ENCODE measurements at regions not wholly inside any gene's neighbourhood (a gene's known extent, or its start where the extent isn't known, plus 50 kb on each side); places are given as distances from the start of the nearest gene placed in this dataset.

DNA sequence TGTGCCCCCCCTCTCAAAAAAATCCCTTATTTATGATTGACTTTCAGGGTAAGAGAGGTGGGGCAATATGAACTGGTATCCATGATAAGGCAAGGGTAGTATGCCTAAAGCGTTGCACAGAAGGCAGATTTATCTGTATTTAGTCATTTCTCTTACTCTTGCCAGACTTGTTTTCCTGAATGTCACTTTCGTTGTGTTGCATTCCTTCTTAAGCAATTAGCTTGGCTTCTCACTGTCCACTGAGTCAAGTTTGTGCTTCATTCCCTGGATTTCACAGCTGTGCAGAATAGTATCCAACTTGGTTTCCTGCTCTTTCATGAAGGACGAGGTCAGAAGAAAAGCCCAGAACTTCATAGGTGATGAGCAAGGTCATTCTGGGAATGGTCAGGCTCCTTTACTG lies 301.5 kb upstream of the ACTBL2 start:
- no peak overlapping the region for H3K9ac ChIP-seq (ENCODE audit: extremely low read depth, low read length, poor library complexity, severe bottlenecking)
- Mint-ChIP-seq H3K9me3 (no peaks in the 10 kb centered on the region), H3K4me3 (no peak overlapping the region), H3K4me1 (peaks cover 9% of the 10 kb centered on the region), H3K27ac (no peak overlapping the region), H3K27me3 (ENCODE audit: insufficient read depth) (peaks cover 19% of the 10 kb centered on the region), H3K36me3 (ENCODE audit: low read depth) (no peaks in the 10 kb centered on the region)
- H3K9me3 ChIP-seq (ENCODE audit: control insufficient read depth, low read length): no peaks in the 10 kb centered on the region
- peaks cover 9% of the 10 kb centered on the region for H3K4me1 ChIP-seq (ENCODE audit: control insufficient read depth, insufficient read depth, low read length)
- TF ChIP-seq, protein P1, sequence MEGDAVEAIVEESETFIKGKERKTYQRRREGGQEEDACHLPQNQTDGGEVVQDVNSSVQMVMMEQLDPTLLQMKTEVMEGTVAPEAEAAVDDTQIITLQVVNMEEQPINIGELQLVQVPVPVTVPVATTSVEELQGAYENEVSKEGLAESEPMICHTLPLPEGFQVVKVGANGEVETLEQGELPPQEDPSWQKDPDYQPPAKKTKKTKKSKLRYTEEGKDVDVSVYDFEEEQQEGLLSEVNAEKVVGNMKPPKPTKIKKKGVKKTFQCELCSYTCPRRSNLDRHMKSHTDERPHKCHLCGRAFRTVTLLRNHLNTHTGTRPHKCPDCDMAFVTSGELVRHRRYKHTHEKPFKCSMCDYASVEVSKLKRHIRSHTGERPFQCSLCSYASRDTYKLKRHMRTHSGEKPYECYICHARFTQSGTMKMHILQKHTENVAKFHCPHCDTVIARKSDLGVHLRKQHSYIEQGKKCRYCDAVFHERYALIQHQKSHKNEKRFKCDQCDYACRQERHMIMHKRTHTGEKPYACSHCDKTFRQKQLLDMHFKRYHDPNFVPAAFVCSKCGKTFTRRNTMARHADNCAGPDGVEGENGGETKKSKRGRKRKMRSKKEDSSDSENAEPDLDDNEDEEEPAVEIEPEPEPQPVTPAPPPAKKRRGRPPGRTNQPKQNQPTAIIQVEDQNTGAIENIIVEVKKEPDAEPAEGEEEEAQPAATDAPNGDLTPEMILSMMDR (conservative IDR thresholded peaks at IDR 0.05): no peak
- WGBS, 2 experiments (ENCODE audit: insufficient coverage in 1 of 2, insufficient read length in 1 of 2): 93 to 98% methylated on average over 3 of the region's 3 CpGs
- no peaks in the 10 kb centered on the region for H3K36me3 ChIP-seq (ENCODE audit: control insufficient read depth, insufficient read depth, low read length)
- H3K4me3 ChIP-seq (ENCODE audit: low read length): no peak overlapping the region
- H3K27ac ChIP-seq (ENCODE audit: low read depth, low read length): no peak overlapping the region
- peaks cover 13% of the 10 kb centered on the region for H3K27me3 ChIP-seq (ENCODE audit: control insufficient read depth, insufficient read depth, low read length, poor library complexity, severe bottlenecking)
- no peak for DNase-seq

DNA sequence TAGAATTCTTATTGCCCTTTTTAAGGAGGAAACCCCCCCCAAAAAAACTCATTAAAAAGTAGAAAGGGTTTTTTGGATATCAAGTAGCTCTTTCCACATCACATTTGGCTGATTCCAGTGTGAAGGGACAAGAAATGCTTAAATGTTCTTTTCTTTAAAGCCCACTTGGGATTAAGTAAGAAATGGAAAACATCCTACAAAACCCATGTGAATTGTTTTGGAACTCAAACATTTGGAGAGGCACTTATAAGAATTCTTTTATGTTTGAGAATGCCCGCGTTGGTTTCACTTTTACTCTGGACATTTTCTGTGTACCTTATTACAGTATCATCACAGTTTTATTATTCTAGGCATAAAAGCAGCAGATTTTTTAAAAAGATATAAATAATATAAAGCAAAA lies 301.1 kb upstream of the ACTBL2 start:
- Histone ChIP-seq H3K9ac (ENCODE audit: extremely low read depth, low read length, poor library complexity, severe bottlenecking) (no peak overlapping the region), H3K4me1 (ENCODE audit: control insufficient read depth, insufficient read depth, low read length) (peaks cover 9% of the 10 kb centered on the region), H3K36me3 (ENCODE audit: control insufficient read depth, insufficient read depth, low read length) (no peaks in the 10 kb centered on the region), H3K9me3 (ENCODE audit: control insufficient read depth, low read length) (no peaks in the 10 kb centered on the region), H3K4me3 (ENCODE audit: low read length) (no peak overlapping the region), H3K27ac (ENCODE audit: low read depth, low read length) (no peak overlapping the region), H3K27me3 (ENCODE audit: control insufficient read depth, insufficient read depth, low read length, poor library complexity, severe bottlenecking) (peaks cover 17% of the 10 kb centered on the region)
- no peak overlapping the region for H3K4me3 Mint-ChIP-seq
- H3K27ac Mint-ChIP-seq: no peak overlapping the region
- WGBS, 2 experiments (ENCODE audit: insufficient coverage in 1 of 2, insufficient read length in 1 of 2): 100% methylated on average over 2 of the region's 2 CpGs; no CpG with 5 or more reads in 1 of the 2 experiments
- peaks cover 20% of the 10 kb centered on the region for H3K27me3 Mint-ChIP-seq (ENCODE audit: insufficient read depth)
- no peaks in the 10 kb centered on the region for H3K9me3 Mint-ChIP-seq
- no peaks in the 10 kb centered on the region for H3K36me3 Mint-ChIP-seq (ENCODE audit: low read depth)
- peaks cover 11% of the 10 kb centered on the region for H3K4me1 Mint-ChIP-seq
- TF ChIP-seq, protein P1 (conservative IDR thresholded peaks at IDR 0.05): no peak
- no peak for DNase-seq

DNA sequence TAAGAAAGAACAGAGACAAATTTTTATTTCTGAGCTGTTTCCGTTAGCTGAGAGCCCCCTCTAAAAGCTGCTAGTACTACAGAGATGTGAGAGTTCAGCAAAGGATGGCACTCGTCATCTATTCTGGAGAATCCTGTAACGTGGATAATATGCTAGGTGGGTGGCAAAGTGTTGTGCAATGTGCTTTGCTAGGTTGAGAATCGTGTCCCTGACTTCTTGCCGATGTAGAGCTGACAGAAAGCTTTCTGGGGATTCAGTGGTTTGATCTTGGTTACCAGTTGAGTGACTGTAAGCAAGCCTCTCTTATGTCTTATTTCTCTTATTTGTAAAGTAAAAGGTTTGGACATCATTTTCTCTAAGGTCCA lies 298.3 kb upstream of the ACTBL2 start:
- no peak overlapping the region for H3K4me3 Mint-ChIP-seq
- Histone ChIP-seq H3K27me3 (ENCODE audit: control insufficient read depth, insufficient read depth, low read length, poor library complexity, severe bottlenecking) (peaks cover 17% of the 10 kb centered on the region), H3K9ac (ENCODE audit: extremely low read depth, low read length, poor library complexity, severe bottlenecking) (no peak overlapping the region), H3K36me3 (ENCODE audit: control insufficient read depth, insufficient read depth, low read length) (no peaks in the 10 kb centered on the region), H3K9me3 (ENCODE audit: control insufficient read depth, low read length) (no peaks in the 10 kb centered on the region), H3K27ac (ENCODE audit: low read depth, low read length) (no peak overlapping the region), H3K4me3 (ENCODE audit: low read length) (no peak overlapping the region), H3K4me1 (ENCODE audit: control insufficient read depth, insufficient read depth, low read length) (peaks cover 9% of the 10 kb centered on the region)
- no peak overlapping the region for H3K27ac Mint-ChIP-seq
- no peak for DNase-seq
- peaks cover 25% of the 10 kb centered on the region for H3K4me1 Mint-ChIP-seq
- WGBS, 2 experiments (ENCODE audit: insufficient coverage in 1 of 2, insufficient read length in 1 of 2): 92 to 96% methylated on average over 3 to 5 of the region's 5 CpGs
- TF ChIP-seq, protein P1 (conservative IDR thresholded peaks at IDR 0.05): no peak
- H3K27me3 Mint-ChIP-seq (ENCODE audit: insufficient read depth): peaks cover 27% of the 10 kb centered on the region
- no peaks in the 10 kb centered on the region for H3K36me3 Mint-ChIP-seq (ENCODE audit: low read depth)
- no peaks in the 10 kb centered on the region for H3K9me3 Mint-ChIP-seq

All from endodermal cell (in vitro differentiated cells).